HepG2 (cell line): ENCODE measurements at regions not wholly inside any gene's neighbourhood (a gene's known extent, or its start where the extent isn't known, plus 50 kb on each side); places are given as distances from the start of the nearest gene placed in this dataset.
A peak's percentile ranks its signal among the peaks of the same experiment; 100 is the strongest.

Experiments
- AKAP8 ChIP-seq: sonication (generic); formaldehyde crosslinking; IDR thresholded peaks from 2 replicates; pipeline ENCODE4 v1.5.1; 2020; ENCODE audit warnings: mild to moderate bottlenecking, missing genetic modification reagents
- CEBPB ChIP-seq: IDR thresholded peaks from 2 replicates; pipeline ENCODE4 v1.6.1; 2011; ENCODE audit warnings: low read depth, low read length, improper control_type of control experiment, borderline replicate concordance
- CTCF ChIP-seq: sonication (generic); formaldehyde crosslinking; IDR thresholded peaks from 2 replicates; pipeline ENCODE4 v1.5.0; 2020; ENCODE audit warnings: mild to moderate bottlenecking, missing genetic modification reagents, moderate library complexity
- NR3C1 ChIP-seq: sonication (generic); formaldehyde crosslinking; IDR thresholded peaks from 2 replicates; pipeline ENCODE4 v1.4.0; 2020; ENCODE audit warnings: missing genetic modification reagents
- ZFP36 ChIP-seq: fragments of 150-350 bp; IDR thresholded peaks from 2 replicates; pipeline ENCODE4 v1.6.1; 2018; ENCODE audit warnings: borderline replicate concordance, low read length, low read depth; ENCODE audit not compliant: partially characterized antibody
- ZNF333 ChIP-seq: sonication (generic); formaldehyde crosslinking; IDR thresholded peaks from 2 replicates; pipeline ENCODE4 v1.4.0; 2020; ENCODE audit warnings: mild to moderate bottlenecking, missing genetic modification reagents, borderline replicate concordance
- ZNF512 ChIP-seq: sonication (generic); formaldehyde crosslinking; IDR thresholded peaks from 2 replicates; pipeline ENCODE4 v1.4.0; 2020; ENCODE audit warnings: mild to moderate bottlenecking, missing genetic modification reagents

GRCh38 chr10:59959504-59960018 is 53.2 kb upstream of the CCDC6 start:
- TF ChIP-seq NR3C1 (CRISPR knock-in tag) (no peak), ZNF333 (no peak), ZNF512 (CRISPR knock-in tag) (no peak), ZFP36 (no peak), CTCF (no peak), CEBPB (peak; percentile 53; the same call in 1 of the 2 replicates), AKAP8 (no peak)
